Right atrium auricular region (tissue), 2 donors: ENCODE measurements at regions not wholly inside any gene's neighbourhood (a gene's known extent, or its start where the extent isn't known, plus 50 kb on each side); places are given as distances from the start of the nearest gene placed in this dataset.

ENCODE experiments used
- DNase-seq: peaks from one replicate; pipeline ENCODE4 v3.0.0-alpha.2; 2019; ENCODE audit warnings: low spot score
- H3K27ac ChIP-seq, 2 donors: fragments of 200-600 bp; sonication (generic); 1 replicate in 1 of 2; 2 replicates in 1 of 2; pipeline ENCODE4 v1.5.1; 2016 to 2019
- H3K27me3 ChIP-seq, 2 donors: fragments of 200-600 bp; sonication (generic); one replicate each; pipeline versions ENCODE4 v1.5.1 to v1.6.0; 2017 to 2019
- H3K36me3 ChIP-seq: fragments of 200-600 bp; sonication (generic); one replicate; pipeline ENCODE4 v1.5.1; 2016
- H3K4me1 ChIP-seq, 2 donors: fragments of 200-600 bp; sonication (generic); one replicate each; pipeline versions ENCODE4 v1.5.1 to v1.6.0; 2017 to 2019
- H3K4me3 ChIP-seq, 2 donors: fragments of 200-600 bp; sonication (generic); 1 replicate in 1 of 2; 2 replicates in 1 of 2; pipeline ENCODE4 v1.5.1; 2017 to 2019; ENCODE audit warnings: mild to moderate bottlenecking in 1 of 2, moderate library complexity in 1 of 2
- H3K9me3 ChIP-seq, 2 donors: fragments of 200-600 bp; sonication (generic); one replicate each; pipeline ENCODE4 v1.5.1; 2019
- CTCF ChIP-seq, 2 donors: fragments of 200-600 bp; sonication (generic); IDR thresholded peaks; one replicate each; pipeline ENCODE4 v1.5.1; 2019; ENCODE audit warnings: antibody characterized with exemption in 2 of 2

- Histone ChIP-seq H3K27ac (no peak overlapping the region), H3K36me3 (no peaks in the 10 kb centered on the region), H3K27me3 (no peaks in the 10 kb centered on the region), H3K9me3 (no peaks in the 10 kb centered on the region), H3K4me1 (no peaks in the 10 kb centered on the region), H3K4me3 (no peak overlapping the region)
- no peak for TF ChIP-seq CTCF (IDR thresholded peaks at IDR 0.05)
- DNase-seq: no peak
Measured at GRCh38 chr14:86940106-86940505, 1052.9 kb downstream of the GALC start.

GRCh38 chr14:86938320-86938719 is 1054.7 kb downstream of the GALC start:
- no peak for DNase-seq
- Histone ChIP-seq H3K4me3 (no peak overlapping the region), H3K27ac (no peak overlapping the region), H3K36me3 (no peaks in the 10 kb centered on the region), H3K4me1 (no peaks in the 10 kb centered on the region), H3K27me3 (no peaks in the 10 kb centered on the region), H3K9me3 (no peaks in the 10 kb centered on the region)
- TF ChIP-seq CTCF (IDR thresholded peaks at IDR 0.05): no peak

- Histone ChIP-seq H3K27me3 (no peaks in the 10 kb centered on the region), H3K4me1 (no peaks in the 10 kb centered on the region), H3K36me3 (no peaks in the 10 kb centered on the region), H3K9me3 (no peaks in the 10 kb centered on the region), H3K4me3 (no peak overlapping the region), H3K27ac (no peak overlapping the region)
- no peak for TF ChIP-seq CTCF (IDR thresholded peaks at IDR 0.05)
- no peak for DNase-seq
Measured at GRCh38 chr14:86936556-86936955, 1056.4 kb downstream of the GALC start.

- no peaks in the 10 kb centered on the region for H3K9me3 ChIP-seq
- TF ChIP-seq CTCF (IDR thresholded peaks at IDR 0.05): no peak
- no peak overlapping the region for H3K4me3 ChIP-seq
- H3K27ac ChIP-seq: no peak overlapping the region
- no peaks in the 10 kb centered on the region for H3K36me3 ChIP-seq
- no peaks in the 10 kb centered on the region for H3K4me1 ChIP-seq
- no peaks in the 10 kb centered on the region for H3K27me3 ChIP-seq
- no peak for DNase-seq
Measured at GRCh38 chr14:86935241-86935885, 1057.6 kb downstream of the GALC start.

- no peak for DNase-seq
- H3K27me3 ChIP-seq: no peaks in the 10 kb centered on the region
- no peaks in the 10 kb centered on the region for H3K36me3 ChIP-seq
- no peak overlapping the region for H3K27ac ChIP-seq
- H3K4me1 ChIP-seq: no peaks in the 10 kb centered on the region
- no peak for TF ChIP-seq CTCF (IDR thresholded peaks at IDR 0.05)
- no peaks in the 10 kb centered on the region for H3K9me3 ChIP-seq
- H3K4me3 ChIP-seq: no peak overlapping the region
Measured at GRCh38 chr14:86933958-86934595, 1058.9 kb downstream of the GALC start.

GRCh38 chr14:86933460-86933859 is 1059.5 kb downstream of the GALC start:
- H3K4me1 ChIP-seq: no peaks in the 10 kb centered on the region
- H3K27ac ChIP-seq: no peak overlapping the region
- no peaks in the 10 kb centered on the region for H3K27me3 ChIP-seq
- TF ChIP-seq CTCF (IDR thresholded peaks at IDR 0.05): no peak
- H3K9me3 ChIP-seq: no peaks in the 10 kb centered on the region
- no peak for DNase-seq
- no peaks in the 10 kb centered on the region for H3K36me3 ChIP-seq
- H3K4me3 ChIP-seq: no peak overlapping the region
